ENCODE measurements at regions not wholly inside any gene's neighbourhood (a gene's known extent, or its start where the extent isn't known, plus 50 kb on each side); places are given as distances from the start of the nearest gene placed in this dataset.

GRCh38 chr2:59779571-59779970 lies 773.9 kb downstream of the BCL11A start:
- Histone ChIP-seq H3K27ac (ENCODE audit: low read depth, low read length) (no peak overlapping the region), H3K9me3 (ENCODE audit: control insufficient read depth in 1 of 2, low read length in 2 of 2) (no peaks in the 10 kb centered on the region), H3K4me3 (ENCODE audit: low read length in 2 of 2) (no peak overlapping the region), H3K4me1 (ENCODE audit: insufficient read depth, low read length) (no peaks in the 10 kb centered on the region), H3K27me3 (ENCODE audit: insufficient read depth, low read length) (no peaks in the 10 kb centered on the region), H3K36me3 (ENCODE audit: insufficient read depth, low read length) (no peaks in the 10 kb centered on the region)
- peaks cover 0 to 1% (median 0%) of the 10 kb centered on the region in 4 donors for H3K4me1 Mint-ChIP-seq
- peaks cover 0 to 2% of the 10 kb centered on the region in 2 donors for H3K27me3 Mint-ChIP-seq
- CTCF ChIA-PET (ENCODE audit: partially characterized antibody), result interaction anchor here (0.7 kb wide), 1 partner anchor 772 kb away, joined by 3 read pairs; no protein-coding TSS in a partner anchor
- H3K27ac Mint-ChIP-seq, result no peak overlapping the region
- POLR2A ChIA-PET (ENCODE audit: partially characterized antibody), result no interaction called here
- intact Hi-C loops (cut with micrococcal nuclease), result no loop called here
- DNase-seq, result no peak
- no peak overlapping the region for H3K4me3 Mint-ChIP-seq
- H3K36me3 Mint-ChIP-seq, result no peaks in the 10 kb centered on the region
- H3K9me3 Mint-ChIP-seq, result peaks cover 0 to 6% (median 0%) of the 10 kb centered on the region in 8 donors

- H3K9me3 ChIP-seq (ENCODE audit: control insufficient read depth in 1 of 2, low read length in 2 of 2), result no peaks in the 10 kb centered on the region
- H3K27ac Mint-ChIP-seq, result no peak overlapping the region
- no peaks in the 10 kb centered on the region for H3K36me3 Mint-ChIP-seq
- no peak overlapping the region for H3K27ac ChIP-seq (ENCODE audit: low read depth, low read length)
- ChIA-PET POLR2A (ENCODE audit: partially characterized antibody) (no interaction called here), CTCF (ENCODE audit: partially characterized antibody) (no interaction called here)
- DNase-seq, result no peak
- H3K4me1 ChIP-seq (ENCODE audit: insufficient read depth, low read length), result no peaks in the 10 kb centered on the region
- peaks cover 0 to 2% of the 10 kb centered on the region in 2 donors for H3K27me3 Mint-ChIP-seq
- H3K36me3 ChIP-seq (ENCODE audit: insufficient read depth, low read length), result no peaks in the 10 kb centered on the region
- H3K27me3 ChIP-seq (ENCODE audit: insufficient read depth, low read length), result no peaks in the 10 kb centered on the region
- intact Hi-C loops (cut with micrococcal nuclease), result no loop called here
- H3K4me3 ChIP-seq (ENCODE audit: low read length in 2 of 2), result no peak overlapping the region
- H3K9me3 Mint-ChIP-seq, result peaks cover 0 to 4% (median 0%) of the 10 kb centered on the region in 8 donors
- no peak overlapping the region for H3K4me3 Mint-ChIP-seq
- peaks cover 0 to 1% (median 0%) of the 10 kb centered on the region in 4 donors for H3K4me1 Mint-ChIP-seq
Observed at GRCh38 chr2:59777120-59777519, 776.3 kb downstream of the BCL11A start.

DNA sequence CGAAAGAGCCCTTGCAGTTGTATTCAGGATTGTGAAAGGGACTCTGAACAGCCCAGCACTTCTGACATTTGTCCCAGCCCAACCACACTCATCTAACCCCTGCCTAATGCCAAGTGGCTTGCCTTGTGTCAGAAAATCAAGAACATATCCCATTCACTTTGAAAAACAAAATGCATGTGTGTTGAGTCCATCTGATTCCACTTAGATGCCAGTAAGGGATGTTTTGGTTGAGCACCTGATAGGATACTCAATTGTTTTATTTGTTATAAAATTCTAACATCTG lies 776.8 kb downstream of the BCL11A start:
- Histone ChIP-seq H3K27ac (ENCODE audit: low read depth, low read length) (no peak overlapping the region), H3K36me3 (ENCODE audit: insufficient read depth, low read length) (no peaks in the 10 kb centered on the region), H3K4me3 (ENCODE audit: low read length in 2 of 2) (no peak overlapping the region), H3K4me1 (ENCODE audit: insufficient read depth, low read length) (no peaks in the 10 kb centered on the region), H3K27me3 (ENCODE audit: insufficient read depth, low read length) (no peaks in the 10 kb centered on the region), H3K9me3 (ENCODE audit: control insufficient read depth in 1 of 2, low read length in 2 of 2) (no peaks in the 10 kb centered on the region)
- intact Hi-C loops (cut with micrococcal nuclease), result no loop called here
- ChIA-PET POLR2A (ENCODE audit: partially characterized antibody) (no interaction called here), CTCF (ENCODE audit: partially characterized antibody) (no interaction called here)
- Mint-ChIP-seq H3K27ac (no peak overlapping the region), H3K36me3 (no peaks in the 10 kb centered on the region), H3K27me3 (peaks cover 0 to 2% of the 10 kb centered on the region in 2 donors), H3K4me1 (peaks cover 0 to 1% (median 0%) of the 10 kb centered on the region in 4 donors), H3K9me3 (peaks cover 0 to 4% (median 0%) of the 10 kb centered on the region in 8 donors), H3K4me3 (no peak overlapping the region)
- DNase-seq, result no peak

DNA sequence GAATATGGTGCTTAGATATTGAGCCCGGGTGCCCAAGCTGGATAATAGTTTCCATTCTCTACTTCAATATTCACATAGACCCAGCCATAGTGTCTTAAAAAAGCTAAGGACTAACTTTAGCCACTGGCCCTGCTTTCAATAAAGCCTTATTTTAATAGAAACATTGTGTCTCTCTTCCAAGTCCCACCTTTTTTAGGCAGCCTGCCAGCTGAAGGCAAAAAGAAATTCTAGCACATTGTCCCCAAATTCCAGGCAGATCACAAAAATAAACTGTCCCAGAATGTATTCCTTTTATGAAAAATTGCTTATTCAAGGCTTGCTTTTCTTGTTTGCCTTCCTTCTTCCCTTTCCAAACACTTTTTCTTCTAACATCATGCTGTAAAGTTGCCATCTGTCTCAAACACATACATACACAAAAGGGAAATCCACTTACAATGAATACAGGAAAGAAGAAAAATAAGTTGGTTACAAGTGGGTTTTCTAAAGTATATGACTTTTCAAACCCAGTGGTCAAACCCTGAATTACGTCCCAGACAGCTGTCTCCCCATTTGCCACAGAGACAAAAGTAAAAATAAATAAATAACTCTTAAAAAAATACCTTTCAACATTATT lies 778.5 kb downstream of the BCL11A start:
- Mint-ChIP-seq H3K36me3 (no peaks in the 10 kb centered on the region), H3K27ac (no peak overlapping the region), H3K4me3 (no peak overlapping the region), H3K4me1 (peaks cover 0 to 1% (median 0%) of the 10 kb centered on the region in 4 donors), H3K9me3 (peaks cover 0 to 4% (median under 1%) of the 10 kb centered on the region in 8 donors), H3K27me3 (peaks cover 0 to 2% of the 10 kb centered on the region in 2 donors)
- no peaks in the 10 kb centered on the region for H3K36me3 ChIP-seq (ENCODE audit: insufficient read depth, low read length)
- H3K4me1 ChIP-seq (ENCODE audit: insufficient read depth, low read length), result no peaks in the 10 kb centered on the region
- no peaks in the 10 kb centered on the region for H3K9me3 ChIP-seq (ENCODE audit: control insufficient read depth in 1 of 2, low read length in 2 of 2)
- POLR2A ChIA-PET (ENCODE audit: partially characterized antibody), result no interaction called here
- H3K4me3 ChIP-seq (ENCODE audit: low read length in 2 of 2), result no peak overlapping the region
- DNase-seq, result no peak
- no peak overlapping the region for H3K27ac ChIP-seq (ENCODE audit: low read depth, low read length)
- H3K27me3 ChIP-seq (ENCODE audit: insufficient read depth, low read length), result no peaks in the 10 kb centered on the region
- intact Hi-C loops (cut with micrococcal nuclease), result no loop called here
- CTCF ChIA-PET (ENCODE audit: partially characterized antibody), result no interaction called here

GRCh38 chr2:59770651-59771050 lies 782.8 kb downstream of the BCL11A start:
- Mint-ChIP-seq H3K4me1 (peaks cover 0 to under 1% (median 0%) of the 10 kb centered on the region in 4 donors), H3K4me3 (no peak overlapping the region)

DNA sequence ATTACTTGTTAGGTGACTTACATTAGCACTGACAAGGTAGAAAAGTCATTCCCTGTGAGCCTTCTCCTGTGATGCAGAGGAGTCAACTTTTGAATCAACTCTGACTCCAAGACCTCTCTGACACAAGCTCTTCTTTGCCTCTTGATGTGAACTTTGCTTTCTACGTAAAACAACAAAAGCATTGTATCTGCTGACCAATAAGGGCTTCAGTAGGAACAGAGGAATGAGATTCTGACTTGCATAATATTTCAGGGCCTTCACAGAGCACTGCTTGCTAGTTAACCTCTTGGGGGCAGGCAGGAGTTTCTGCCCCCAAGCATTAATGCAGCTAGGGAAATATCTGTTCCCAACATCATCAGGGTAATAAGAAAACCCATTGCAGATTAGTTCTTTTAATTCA lies 791.5 kb downstream of the BCL11A start:
- Histone ChIP-seq H3K9me3 (ENCODE audit: control insufficient read depth in 1 of 2, low read length in 2 of 2) (no peaks in the 10 kb centered on the region), H3K36me3 (ENCODE audit: insufficient read depth, low read length) (no peaks in the 10 kb centered on the region), H3K4me3 (ENCODE audit: low read length in 2 of 2) (no peak overlapping the region), H3K27me3 (ENCODE audit: insufficient read depth, low read length) (no peaks in the 10 kb centered on the region), H3K4me1 (ENCODE audit: insufficient read depth, low read length) (no peaks in the 10 kb centered on the region), H3K27ac (ENCODE audit: low read depth, low read length) (no peak overlapping the region)
- intact Hi-C loops (cut with micrococcal nuclease), result no loop called here
- no peak for DNase-seq
- H3K36me3 Mint-ChIP-seq, result no peaks in the 10 kb centered on the region
- H3K9me3 Mint-ChIP-seq, result peaks cover 0 to 3% (median 0%) of the 10 kb centered on the region in 8 donors
- H3K4me3 Mint-ChIP-seq, result no peak overlapping the region
- H3K27ac Mint-ChIP-seq, result no peak overlapping the region
- ChIA-PET CTCF (ENCODE audit: partially characterized antibody) (no interaction called here), POLR2A (ENCODE audit: partially characterized antibody) (no interaction called here)
- peaks cover 0 to 1% of the 10 kb centered on the region in 2 donors for H3K27me3 Mint-ChIP-seq
- H3K4me1 Mint-ChIP-seq, result no peaks in the 10 kb centered on the region

More at GRCh38 chr2:59770651-59771050, 782.8 kb downstream of the BCL11A start:
- Mint-ChIP-seq H3K36me3 (no peaks in the 10 kb centered on the region), H3K9me3 (peaks cover 0 to 4% (median 0%) of the 10 kb centered on the region in 8 donors), H3K27me3 (no peaks in the 10 kb centered on the region), H3K27ac (no peak overlapping the region)
- no peak overlapping the region for H3K27ac ChIP-seq (ENCODE audit: low read depth, low read length)
- H3K9me3 ChIP-seq (ENCODE audit: control insufficient read depth in 1 of 2, low read length in 2 of 2), result no peaks in the 10 kb centered on the region
- CTCF ChIA-PET (ENCODE audit: partially characterized antibody), result no interaction called here
- no peaks in the 10 kb centered on the region for H3K36me3 ChIP-seq (ENCODE audit: insufficient read depth, low read length)
- POLR2A ChIA-PET (ENCODE audit: partially characterized antibody), result no interaction called here
- intact Hi-C loops (cut with micrococcal nuclease), result no loop called here
- H3K27me3 ChIP-seq (ENCODE audit: insufficient read depth, low read length), result no peaks in the 10 kb centered on the region
- DNase-seq, result no peak
- H3K4me3 ChIP-seq (ENCODE audit: low read length in 2 of 2), result no peak overlapping the region
- no peaks in the 10 kb centered on the region for H3K4me1 ChIP-seq (ENCODE audit: insufficient read depth, low read length)

DNA sequence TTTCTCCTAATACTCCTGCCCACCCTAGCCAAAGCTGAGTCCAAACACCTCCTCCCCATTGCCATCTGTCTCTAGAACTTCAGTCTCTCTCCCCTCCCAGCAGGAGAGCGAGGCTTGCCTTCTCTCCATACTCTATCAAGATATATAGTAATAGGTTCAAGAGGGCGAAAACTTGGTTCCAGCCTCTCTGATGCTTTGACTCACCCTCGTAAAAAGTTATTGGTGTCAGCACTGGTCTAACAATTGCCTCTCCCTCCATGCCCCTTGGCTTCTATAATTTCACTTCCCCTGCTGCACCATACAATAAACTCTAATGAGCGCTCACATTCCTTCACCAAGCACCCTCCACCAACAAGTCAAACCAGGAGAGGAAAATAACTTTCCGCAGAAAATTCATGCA lies 797.3 kb downstream of the BCL11A start:
- H3K27me3 ChIP-seq (ENCODE audit: insufficient read depth, low read length), result no peaks in the 10 kb centered on the region
- Mint-ChIP-seq H3K27ac (no peak overlapping the region), H3K27me3 (peaks cover 0 to 1% of the 10 kb centered on the region in 2 donors), H3K36me3 (no peaks in the 10 kb centered on the region), H3K9me3 (peaks cover 0 to 3% (median 1%) of the 10 kb centered on the region in 8 donors), H3K4me3 (no peak overlapping the region), H3K4me1 (no peaks in the 10 kb centered on the region)
- POLR2A ChIA-PET (ENCODE audit: partially characterized antibody), result no interaction called here
- H3K36me3 ChIP-seq (ENCODE audit: insufficient read depth, low read length), result no peaks in the 10 kb centered on the region
- no peaks in the 10 kb centered on the region for H3K9me3 ChIP-seq (ENCODE audit: control insufficient read depth in 1 of 2, low read length in 2 of 2)
- no peak overlapping the region for H3K4me3 ChIP-seq (ENCODE audit: low read length in 2 of 2)
- DNase-seq, result no peak
- CTCF ChIA-PET (ENCODE audit: partially characterized antibody), result no interaction called here
- intact Hi-C loops (cut with micrococcal nuclease), result no loop called here
- no peak overlapping the region for H3K27ac ChIP-seq (ENCODE audit: low read depth, low read length)
- H3K4me1 ChIP-seq (ENCODE audit: insufficient read depth, low read length), result no peaks in the 10 kb centered on the region
